Osteocyte (in vitro differentiated cells): ENCODE measurements at regions not wholly inside any gene's neighbourhood (a gene's known extent, or its start where the extent isn't known, plus 50 kb on each side); places are given as distances from the start of the nearest gene placed in this dataset.

Experiments
- DNase-seq: peaks from one replicate; pipeline ENCODE4 v3.0.0; 2021; ENCODE audit warnings: mixed read lengths; ENCODE audit not compliant: unreplicated experiment; ENCODE audit errors: extremely low spot score
- H3K27ac Mint-ChIP-seq: one replicate; pipeline ENCODE4 v1.8.0; 2021; ENCODE audit warnings: mild to moderate bottlenecking, mixed read lengths; ENCODE audit not compliant: unreplicated experiment
- H3K27me3 Mint-ChIP-seq: one replicate; pipeline ENCODE4 v1.8.0; 2021; ENCODE audit warnings: mixed read lengths; ENCODE audit not compliant: unreplicated experiment
- H3K36me3 Mint-ChIP-seq: one replicate; pipeline ENCODE4 v1.8.0; 2021; ENCODE audit warnings: mixed read lengths; ENCODE audit not compliant: unreplicated experiment
- H3K4me1 Mint-ChIP-seq: one replicate; pipeline ENCODE4 v1.8.0; 2021; ENCODE audit warnings: mixed read lengths; ENCODE audit not compliant: unreplicated experiment
- H3K4me3 Mint-ChIP-seq: one replicate; pipeline ENCODE4 v1.8.0; 2021; ENCODE audit warnings: mild to moderate bottlenecking, moderate library complexity, mixed read lengths; ENCODE audit not compliant: unreplicated experiment
- H3K9me3 Mint-ChIP-seq: one replicate; pipeline ENCODE4 v1.8.0; 2021; ENCODE audit warnings: mixed read lengths; ENCODE audit not compliant: unreplicated experiment
- CTCF ChIP-seq: fragments of 200-600 bp; sonication (generic); IDR thresholded peaks from 2 replicates; pipeline ENCODE4 v1.5.0; 2021; ENCODE audit warnings: antibody characterized with exemption, mild to moderate bottlenecking, moderate library complexity

DNA sequence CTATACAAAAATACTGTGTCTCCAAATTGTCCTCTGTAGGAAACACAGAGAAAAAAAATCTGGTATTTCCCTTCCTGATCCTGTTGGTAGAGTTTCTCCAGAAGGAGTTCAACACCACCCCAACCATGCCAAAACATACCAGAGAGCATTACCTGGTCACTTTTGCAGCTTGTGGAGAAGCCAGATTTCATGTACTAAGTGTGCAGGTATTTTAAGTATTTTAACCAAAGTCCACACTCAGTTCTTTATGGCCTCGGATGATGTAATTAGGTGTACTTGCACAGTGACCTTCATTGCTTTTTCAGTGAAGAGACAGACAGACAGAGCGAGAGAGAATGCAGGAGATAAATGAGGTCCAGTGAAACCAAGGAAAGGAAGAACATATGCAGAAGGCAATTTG lies 2046.8 kb upstream of the CDH9 start:
- Mint-ChIP-seq H3K27me3 (peaks cover 11% of the 10 kb centered on the region), H3K36me3 (no peaks in the 10 kb centered on the region), H3K4me3 (no peak overlapping the region), H3K27ac (no peak overlapping the region), H3K9me3 (no peaks in the 10 kb centered on the region), H3K4me1 (no peaks in the 10 kb centered on the region)
- DNase-seq, result no peak
- TF ChIP-seq CTCF, result no peak

DNA sequence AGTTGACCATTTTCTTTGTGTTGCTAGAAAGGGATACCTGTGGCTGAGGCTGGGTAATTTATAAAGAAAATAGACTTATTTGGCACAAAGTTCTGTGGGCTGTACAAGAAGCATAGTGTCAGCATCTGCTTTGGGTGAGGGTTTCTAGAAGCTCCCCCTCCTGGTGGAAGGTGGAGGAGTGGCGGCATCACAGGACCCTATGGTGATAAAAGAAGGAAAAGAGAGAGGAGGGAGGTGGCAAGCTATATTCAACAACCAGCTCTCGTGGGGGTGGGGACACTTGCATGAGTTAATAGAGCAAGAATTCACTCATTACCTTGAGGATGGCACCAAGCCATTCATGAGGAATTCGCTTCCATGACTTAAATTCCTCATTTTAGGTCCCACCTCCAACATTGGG lies 2041.4 kb upstream of the CDH9 start:
- Mint-ChIP-seq H3K27ac (no peak overlapping the region), H3K9me3 (no peaks in the 10 kb centered on the region), H3K27me3 (no peaks in the 10 kb centered on the region), H3K4me3 (no peak overlapping the region), H3K36me3 (no peaks in the 10 kb centered on the region), H3K4me1 (peaks cover 2% of the 10 kb centered on the region)
- no peak for TF ChIP-seq CTCF
- DNase-seq, result no peak

DNA sequence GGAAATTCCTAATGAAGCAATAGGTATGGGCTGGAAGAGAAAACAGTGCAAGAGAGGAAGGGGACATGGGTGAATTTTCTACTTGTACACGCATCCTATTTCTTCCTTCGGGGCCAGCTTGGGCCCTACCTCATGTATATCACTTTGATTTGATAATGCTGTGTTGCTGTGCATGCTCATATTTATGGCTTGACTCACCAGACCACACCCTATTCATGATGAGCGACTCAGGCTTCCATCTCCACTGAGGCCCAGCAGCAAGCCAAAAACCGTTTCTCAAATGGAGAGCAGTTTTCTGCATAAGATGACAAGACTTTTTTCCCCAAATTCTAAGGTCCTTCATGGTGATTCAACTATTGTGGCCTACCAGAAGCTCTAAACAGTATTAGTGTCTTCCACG lies 2039.1 kb upstream of the CDH9 start:
- H3K27me3 Mint-ChIP-seq, result no peaks in the 10 kb centered on the region

GRCh38 chr5:29069104-29069402 lies 2030.7 kb upstream of the CDH9 start:
- DNase-seq, result no peak
- H3K9me3 Mint-ChIP-seq, result no peaks in the 10 kb centered on the region
- H3K27ac Mint-ChIP-seq, result no peak overlapping the region
- H3K27me3 Mint-ChIP-seq, result peaks cover 4% of the 10 kb centered on the region
- H3K4me3 Mint-ChIP-seq, result no peak overlapping the region
- H3K36me3 Mint-ChIP-seq, result no peaks in the 10 kb centered on the region
- H3K4me1 Mint-ChIP-seq, result no peaks in the 10 kb centered on the region
- no peak for TF ChIP-seq CTCF

More for the DNA sequence above, 2039.1 kb upstream of the CDH9 start:
- H3K36me3 Mint-ChIP-seq, result no peaks in the 10 kb centered on the region
- no peak for DNase-seq
- H3K4me1 Mint-ChIP-seq, result peaks cover 2% of the 10 kb centered on the region
- no peak overlapping the region for H3K27ac Mint-ChIP-seq
- no peaks in the 10 kb centered on the region for H3K9me3 Mint-ChIP-seq
- no peak overlapping the region for H3K4me3 Mint-ChIP-seq
- TF ChIP-seq CTCF, result no peak

- Mint-ChIP-seq H3K36me3 (no peaks in the 10 kb centered on the region), H3K4me1 (peaks cover 7% of the 10 kb centered on the region), H3K27me3 (peaks cover 11% of the 10 kb centered on the region), H3K9me3 (peaks cover 3% of the 10 kb centered on the region), H3K27ac (no peak overlapping the region), H3K4me3 (no peak overlapping the region)
- DNase-seq, result no peak
- TF ChIP-seq CTCF, result no peak
Observed at GRCh38 chr5:29061381-29061780, 2023.0 kb upstream of the CDH9 start.
